MM.1S (cell line): ENCODE measurements at regions not wholly inside any gene's neighbourhood (a gene's known extent, or its start where the extent isn't known, plus 50 kb on each side); places are given as distances from the start of the nearest gene placed in this dataset.

Experiments used
- DNase-seq: peaks from one replicate; pipeline ENCODE4 v3.0.0-alpha.2; 2015
- H2AFZ ChIP-seq: fragments of 300-600 bp; sonication (generic); 2 replicates; pipeline ENCODE4 v1.6.0; 2016; ENCODE audit warnings: antibody characterized with exemption, low read length
- H3F3A ChIP-seq: fragments of 300-600 bp; sonication (generic); 2 replicates; pipeline ENCODE4 v1.6.1; 2016; ENCODE audit warnings: mild to moderate bottlenecking, antibody characterized with exemption, low read length, moderate library complexity, mixed read lengths; ENCODE audit not compliant: insufficient read depth
- H3K27ac ChIP-seq: fragments of 300-600 bp; sonication (generic); 2 replicates; pipeline ENCODE4 v1.5.1; 2016; ENCODE audit warnings: mild to moderate bottlenecking, low read length
- H3K27me3 ChIP-seq: fragments of 300-600 bp; sonication (generic); replicated peaks from 2 replicates; pipeline ENCODE4 v1.6.0; 2016; ENCODE audit warnings: low read length; ENCODE audit not compliant: insufficient read depth
- H3K36me3 ChIP-seq: fragments of 300-600 bp; sonication (generic); replicated peaks from 2 replicates; pipeline ENCODE4 v1.6.1; 2016; ENCODE audit warnings: mild to moderate bottlenecking, low read length, mixed read lengths; ENCODE audit not compliant: insufficient read depth
- H3K4me1 ChIP-seq: fragments of 300-600 bp; sonication (generic); 2 replicates; pipeline ENCODE4 v1.6.1; 2016; ENCODE audit warnings: low read length, mixed read lengths
- H3K4me2 ChIP-seq: fragments of 300-600 bp; sonication (generic); 2 replicates; pipeline ENCODE4 v1.6.0; 2016; ENCODE audit warnings: low read depth, low read length
- H3K4me3 ChIP-seq: fragments of 300-600 bp; sonication (generic); 2 replicates; pipeline ENCODE4 v1.5.1; 2016; ENCODE audit warnings: low read length, mixed read lengths
- H3K79me2 ChIP-seq: fragments of 300-600 bp; sonication (generic); 2 replicates; pipeline ENCODE4 v1.6.1; 2016; ENCODE audit warnings: mixed run types, low read length, mixed read lengths
- H3K9ac ChIP-seq: fragments of 300-600 bp; sonication (generic); 2 replicates; pipeline ENCODE4 v1.6.1; 2016; ENCODE audit warnings: low read length, mixed read lengths
- H3K9me2 ChIP-seq: fragments of 300-600 bp; sonication (generic); replicated peaks from 2 replicates; pipeline ENCODE4 v1.6.1; 2016; ENCODE audit warnings: mild to moderate bottlenecking, low read length, mixed read lengths; ENCODE audit not compliant: insufficient read depth
- H3K9me3 ChIP-seq: fragments of 300-600 bp; sonication (generic); replicated peaks from 2 replicates; pipeline ENCODE4 v1.6.1; 2016; ENCODE audit warnings: mild to moderate bottlenecking, low read length, mixed read lengths; ENCODE audit not compliant: insufficient read depth
- H4K20me1 ChIP-seq: fragments of 300-600 bp; sonication (generic); 2 replicates; pipeline ENCODE4 v1.6.1; 2016; ENCODE audit warnings: mild to moderate bottlenecking, low read length, moderate library complexity, mixed read lengths; ENCODE audit not compliant: insufficient read depth
- EZH2 ChIP-seq: fragments of 300-600 bp; sonication (generic); optimal IDR thresholded peaks from 2 replicates; pipeline ENCODE3; 2017; ENCODE audit warnings: low read depth, mild to moderate bottlenecking, antibody characterized with exemption, low read length, mixed read lengths
- EZH2phosphoT487 ChIP-seq: fragments of 300-600 bp; sonication (generic); IDR thresholded peaks from 2 replicates; pipeline ENCODE4 v1.6.1; 2018; ENCODE audit warnings: antibody characterized with exemption, low read length
- TF ChIP-seq, protein P1 (sequence below): fragments of 300-600 bp; sonication (generic); IDR thresholded peaks from 2 replicates; pipeline ENCODE4 v1.5.1; 2016; ENCODE audit warnings: antibody characterized with exemption, low read length, mixed read lengths

- H2AFZ ChIP-seq = no peak overlapping the region
- no peaks in the 10 kb centered on the region for H3K9me2 ChIP-seq
- DNase-seq = no peak
- H4K20me1 ChIP-seq = no peaks in the 10 kb centered on the region
- no peaks in the 10 kb centered on the region for H3K4me1 ChIP-seq
- H3K9me3 ChIP-seq = no peaks in the 10 kb centered on the region
- TF ChIP-seq, protein P1, sequence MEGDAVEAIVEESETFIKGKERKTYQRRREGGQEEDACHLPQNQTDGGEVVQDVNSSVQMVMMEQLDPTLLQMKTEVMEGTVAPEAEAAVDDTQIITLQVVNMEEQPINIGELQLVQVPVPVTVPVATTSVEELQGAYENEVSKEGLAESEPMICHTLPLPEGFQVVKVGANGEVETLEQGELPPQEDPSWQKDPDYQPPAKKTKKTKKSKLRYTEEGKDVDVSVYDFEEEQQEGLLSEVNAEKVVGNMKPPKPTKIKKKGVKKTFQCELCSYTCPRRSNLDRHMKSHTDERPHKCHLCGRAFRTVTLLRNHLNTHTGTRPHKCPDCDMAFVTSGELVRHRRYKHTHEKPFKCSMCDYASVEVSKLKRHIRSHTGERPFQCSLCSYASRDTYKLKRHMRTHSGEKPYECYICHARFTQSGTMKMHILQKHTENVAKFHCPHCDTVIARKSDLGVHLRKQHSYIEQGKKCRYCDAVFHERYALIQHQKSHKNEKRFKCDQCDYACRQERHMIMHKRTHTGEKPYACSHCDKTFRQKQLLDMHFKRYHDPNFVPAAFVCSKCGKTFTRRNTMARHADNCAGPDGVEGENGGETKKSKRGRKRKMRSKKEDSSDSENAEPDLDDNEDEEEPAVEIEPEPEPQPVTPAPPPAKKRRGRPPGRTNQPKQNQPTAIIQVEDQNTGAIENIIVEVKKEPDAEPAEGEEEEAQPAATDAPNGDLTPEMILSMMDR = no peak
- TF ChIP-seq EZH2 (no peak), EZH2phosphoT487 (no peak)
- no peaks in the 10 kb centered on the region for H3K27me3 ChIP-seq
- H3K27ac ChIP-seq = no peak overlapping the region
- H3K36me3 ChIP-seq = no peaks in the 10 kb centered on the region
- H3F3A ChIP-seq = no peaks in the 10 kb centered on the region
- no peak overlapping the region for H3K9ac ChIP-seq
- H3K79me2 ChIP-seq = no peaks in the 10 kb centered on the region
- H3K4me2 ChIP-seq = no peak overlapping the region
- no peak overlapping the region for H3K4me3 ChIP-seq
Measured at GRCh38 chr11:22079133-22079872, 113.6 kb upstream of the ANO5 start.

DNA sequence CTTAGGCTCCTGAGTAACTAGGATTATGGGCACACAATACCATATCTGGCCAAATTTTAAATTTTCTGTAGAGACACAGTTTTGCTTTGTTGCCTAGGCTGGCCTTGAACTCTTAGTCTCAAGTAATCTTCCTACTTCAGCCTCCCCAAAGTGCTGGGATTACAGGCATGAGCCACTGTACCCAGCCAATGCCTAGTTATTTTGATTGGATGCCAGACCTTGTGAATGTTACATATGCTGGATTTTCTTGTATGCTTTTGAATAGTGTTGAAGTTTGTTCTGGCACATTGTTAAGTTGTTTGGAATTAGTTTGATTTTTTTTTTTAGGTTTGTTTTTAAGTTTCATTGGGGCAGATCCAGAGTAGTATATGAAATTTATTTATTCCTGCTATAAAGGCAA lies 110.7 kb upstream of the ANO5 start:
- H3K36me3 ChIP-seq = no peaks in the 10 kb centered on the region
- no peak overlapping the region for H2AFZ ChIP-seq
- no peaks in the 10 kb centered on the region for H3K9me2 ChIP-seq
- no peaks in the 10 kb centered on the region for H3K9me3 ChIP-seq
- H3K4me3 ChIP-seq = no peak overlapping the region
- no peak overlapping the region for H3K27ac ChIP-seq
- H4K20me1 ChIP-seq = no peaks in the 10 kb centered on the region
- TF ChIP-seq EZH2phosphoT487 (no peak), EZH2 (no peak)
- TF ChIP-seq, protein P1 = no peak
- H3K27me3 ChIP-seq = no peaks in the 10 kb centered on the region
- no peaks in the 10 kb centered on the region for H3K79me2 ChIP-seq
- H3K4me1 ChIP-seq = no peaks in the 10 kb centered on the region
- DNase-seq = no peak
- H3K4me2 ChIP-seq = no peak overlapping the region
- no peaks in the 10 kb centered on the region for H3F3A ChIP-seq
- H3K9ac ChIP-seq = no peak overlapping the region

DNA sequence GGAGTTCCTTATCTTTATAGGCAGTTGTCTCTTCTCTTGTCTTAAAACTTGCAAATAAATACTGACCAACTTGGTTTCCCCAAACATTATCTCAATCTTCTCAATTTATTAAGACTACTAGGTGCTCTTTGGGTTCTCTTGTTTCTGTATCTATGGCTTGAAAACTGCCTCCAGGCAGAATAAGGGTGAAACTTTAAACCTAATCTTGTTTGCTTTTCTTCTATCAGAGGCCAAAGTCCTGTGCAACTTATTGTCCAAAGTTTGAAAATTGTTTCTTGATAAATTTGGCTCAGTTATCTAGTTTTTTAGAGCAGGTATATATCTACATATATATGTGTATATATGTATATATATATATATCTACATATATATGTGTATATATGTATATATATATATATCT lies 110.1 kb upstream of the ANO5 start:
- Histone ChIP-seq H3K4me3 (no peak overlapping the region), H3K9me3 (no peaks in the 10 kb centered on the region), H3K9me2 (no peaks in the 10 kb centered on the region), H3K27me3 (no peaks in the 10 kb centered on the region), H3K79me2 (no peaks in the 10 kb centered on the region), H3K27ac (no peak overlapping the region), H3K4me2 (no peak overlapping the region), H3K36me3 (no peaks in the 10 kb centered on the region), H2AFZ (no peak overlapping the region), H3F3A (no peaks in the 10 kb centered on the region), H3K9ac (no peak overlapping the region), H3K4me1 (no peaks in the 10 kb centered on the region), H4K20me1 (no peaks in the 10 kb centered on the region)
- TF ChIP-seq EZH2 (no peak), EZH2phosphoT487 (no peak)
- TF ChIP-seq, protein P1 = no peak
- no peak for DNase-seq
